ENCODE measurements at regions not wholly inside any gene's neighbourhood (a gene's known extent, or its start where the extent isn't known, plus 50 kb on each side); places are given as distances from the start of the nearest gene placed in this dataset.
A peak's percentile ranks its signal among the peaks of the same experiment; 100 is the strongest.

DNA sequence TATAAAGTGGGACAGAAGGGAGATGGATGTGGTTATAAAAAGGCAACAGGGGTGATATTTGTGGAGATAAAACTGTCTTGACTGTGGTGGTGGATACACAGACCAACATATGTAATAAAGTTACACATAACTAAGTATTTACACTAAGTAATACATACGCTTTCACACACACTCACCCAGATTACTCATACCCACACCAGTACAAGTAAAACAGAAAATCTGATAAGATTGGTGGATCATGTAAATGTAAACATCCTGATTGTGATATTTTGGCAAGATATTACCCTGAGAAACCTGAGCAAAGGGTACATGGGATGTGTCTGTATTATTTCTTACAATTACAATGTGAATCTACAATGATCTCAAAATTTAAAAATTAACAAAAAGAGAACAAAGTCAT, 53.3 kb upstream of the SLIT3 start:
- Histone ChIP-seq H3K27me3 (ENCODE audit: control insufficient read depth in 3 of 3, insufficient read depth in 3 of 3, low read depth in 1 of 3, low read length in 3 of 3) (no peaks in the 10 kb centered on the region), H2BK15ac (ENCODE audit: low read length) (no peak overlapping the region), H3K4me3 (ENCODE audit: low read length in 2 of 2) (no peak overlapping the region), H4K8ac (ENCODE audit: low read depth, low read length) (no peak overlapping the region), H3K79me1 (ENCODE audit: low read depth, low read length) (no peaks in the 10 kb centered on the region), H3K23ac (ENCODE audit: low read depth, low read length, poor library complexity) (no peak overlapping the region), H3K9ac (ENCODE audit: low read depth, low read length, poor library complexity) (no peak overlapping the region), H3K18ac (ENCODE audit: low read length) (no peak overlapping the region), H3K4ac (ENCODE audit: low read length) (no peak overlapping the region), H4K91ac (ENCODE audit: low read depth, low read length, poor library complexity) (no peak overlapping the region), H2AK5ac (ENCODE audit: low read depth, low read length) (no peak overlapping the region), H3K27ac (replicated peaks; ENCODE audit: low read length) (no peak overlapping the region), H2BK5ac (ENCODE audit: low read length) (no peak overlapping the region), H3K9me3 (replicated peaks in 1 of 2; ENCODE audit: control insufficient read depth in 2 of 2, insufficient read depth in 1 of 2, low read depth in 1 of 2, low read length in 2 of 2) (no peaks in the 10 kb centered on the region), H3K36me3 (replicated peaks in 1 of 2; ENCODE audit: control insufficient read depth in 2 of 2, insufficient read depth in 2 of 2, low read length in 2 of 2) (no peaks in the 10 kb centered on the region), H3K14ac (ENCODE audit: low read length) (no peak overlapping the region), H3K4me2 (ENCODE audit: insufficient read depth, low read length, poor library complexity, severe bottlenecking) (no peak overlapping the region), H2BK120ac (ENCODE audit: low read depth, low read length) (no peak overlapping the region), H2AFZ (ENCODE audit: low read length) (no peak overlapping the region), H2BK12ac (ENCODE audit: low read length) (no peak overlapping the region), H3K4me1 (ENCODE audit: control insufficient read depth in 2 of 2, insufficient read depth in 1 of 2, low read depth in 1 of 2, low read length in 2 of 2) (no peaks in the 10 kb centered on the region)
- DNase-seq (ENCODE audit: low spot score), result no peak
- WGBS, 2 donors (ENCODE audit: extremely low coverage in 2 of 2, insufficient read length in 2 of 2, insufficient replicate concordance in 1 of 2), result no CpG with 5 or more reads among the region's 1 CpG

DNA sequence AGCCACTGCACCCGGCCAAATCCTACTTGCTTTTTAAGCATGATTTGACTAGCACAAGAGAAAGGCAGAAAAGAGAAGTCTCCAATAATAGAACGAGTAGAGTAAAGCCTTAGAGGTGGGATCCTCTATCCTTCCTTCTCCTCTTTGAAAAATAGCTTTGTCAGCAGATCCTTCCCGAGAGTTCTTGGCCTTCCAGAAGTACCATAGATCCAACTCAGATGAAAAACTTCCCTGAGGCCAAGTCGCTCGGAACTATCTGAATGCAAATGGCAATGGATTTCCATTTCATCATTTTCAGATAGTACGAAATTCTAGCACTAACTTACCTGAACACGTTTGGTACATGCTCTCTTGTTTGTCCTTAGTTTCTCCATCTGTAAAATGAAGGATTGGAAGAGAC, 52.0 kb upstream of the SLIT3 start:
- H2BK15ac ChIP-seq (ENCODE audit: low read length), result no peak overlapping the region
- no peaks in the 10 kb centered on the region for H3K4me1 ChIP-seq (ENCODE audit: control insufficient read depth in 2 of 2, insufficient read depth in 1 of 2, low read depth in 1 of 2, low read length in 2 of 2)
- H3K4ac ChIP-seq (ENCODE audit: low read length), result no peak overlapping the region
- no peak overlapping the region for H3K14ac ChIP-seq (ENCODE audit: low read length)
- no CpG with 5 or more reads among the region's 7 CpGs for WGBS, 2 donors (ENCODE audit: extremely low coverage in 2 of 2, insufficient read length in 2 of 2, insufficient replicate concordance in 1 of 2)
- H2AK5ac ChIP-seq (ENCODE audit: low read depth, low read length), result no peak overlapping the region
- H3K4me2 ChIP-seq (ENCODE audit: insufficient read depth, low read length, poor library complexity, severe bottlenecking), result no peak overlapping the region
- H4K91ac ChIP-seq (ENCODE audit: low read depth, low read length, poor library complexity), result no peak overlapping the region
- H3K27me3 ChIP-seq (ENCODE audit: control insufficient read depth in 3 of 3, insufficient read depth in 3 of 3, low read depth in 1 of 3, low read length in 3 of 3), result no peaks in the 10 kb centered on the region
- no peaks in the 10 kb centered on the region for H3K79me1 ChIP-seq (ENCODE audit: low read depth, low read length)
- no peak overlapping the region for H2AFZ ChIP-seq (ENCODE audit: low read length)
- no peaks in the 10 kb centered on the region for H3K36me3 ChIP-seq (replicated peaks in 1 of 2; ENCODE audit: control insufficient read depth in 2 of 2, insufficient read depth in 2 of 2, low read length in 2 of 2)
- no peak overlapping the region for H3K27ac ChIP-seq (replicated peaks; ENCODE audit: low read length)
- no peak overlapping the region for H3K18ac ChIP-seq (ENCODE audit: low read length)
- no peak for DNase-seq (ENCODE audit: low spot score)
- H3K9me3 ChIP-seq (replicated peaks in 1 of 2; ENCODE audit: control insufficient read depth in 2 of 2, insufficient read depth in 1 of 2, low read depth in 1 of 2, low read length in 2 of 2), result no peaks in the 10 kb centered on the region
- no peak overlapping the region for H2BK12ac ChIP-seq (ENCODE audit: low read length)
- no peak overlapping the region for H3K23ac ChIP-seq (ENCODE audit: low read depth, low read length, poor library complexity)
- no peak overlapping the region for H3K9ac ChIP-seq (ENCODE audit: low read depth, low read length, poor library complexity)
- no peak overlapping the region for H2BK5ac ChIP-seq (ENCODE audit: low read length)
- no peak overlapping the region for H4K8ac ChIP-seq (ENCODE audit: low read depth, low read length)
- H3K4me3 ChIP-seq (ENCODE audit: low read length in 2 of 2), result no peak overlapping the region
- H2BK120ac ChIP-seq (ENCODE audit: low read depth, low read length), result no peak overlapping the region

GRCh38 chr5:169351721-169352120, 50.8 kb upstream of the SLIT3 start:
- no peaks in the 10 kb centered on the region for H3K27me3 ChIP-seq (ENCODE audit: control insufficient read depth in 3 of 3, insufficient read depth in 3 of 3, low read depth in 1 of 3, low read length in 3 of 3)
- H3K36me3 ChIP-seq (replicated peaks in 1 of 2; ENCODE audit: control insufficient read depth in 2 of 2, insufficient read depth in 2 of 2, low read length in 2 of 2), result no peaks in the 10 kb centered on the region
- no peaks in the 10 kb centered on the region for H3K4me1 ChIP-seq (ENCODE audit: control insufficient read depth in 2 of 2, insufficient read depth in 1 of 2, low read depth in 1 of 2, low read length in 2 of 2)
- H4K8ac ChIP-seq (ENCODE audit: low read depth, low read length), result no peak overlapping the region
- no CpG with 5 or more reads among the region's 3 CpGs for WGBS, 2 donors (ENCODE audit: extremely low coverage in 2 of 2, insufficient read length in 2 of 2, insufficient replicate concordance in 1 of 2)
- DNase-seq (ENCODE audit: low spot score), result no peak
- H2AFZ ChIP-seq (ENCODE audit: low read length), result no peak overlapping the region
- H3K23ac ChIP-seq (ENCODE audit: low read depth, low read length, poor library complexity), result no peak overlapping the region
- H3K9me3 ChIP-seq (replicated peaks in 1 of 2; ENCODE audit: control insufficient read depth in 2 of 2, insufficient read depth in 1 of 2, low read depth in 1 of 2, low read length in 2 of 2), result no peaks in the 10 kb centered on the region
- no peak overlapping the region for H3K18ac ChIP-seq (ENCODE audit: low read length)
- H2AK5ac ChIP-seq (ENCODE audit: low read depth, low read length), result no peak overlapping the region
- no peak overlapping the region for H2BK5ac ChIP-seq (ENCODE audit: low read length)
- H3K14ac ChIP-seq (ENCODE audit: low read length), result no peak overlapping the region
- H3K79me1 ChIP-seq (ENCODE audit: low read depth, low read length), result no peaks in the 10 kb centered on the region
- H4K91ac ChIP-seq (ENCODE audit: low read depth, low read length, poor library complexity), result no peak overlapping the region
- no peak overlapping the region for H3K4me3 ChIP-seq (ENCODE audit: low read length in 2 of 2)
- no peak overlapping the region for H3K4me2 ChIP-seq (ENCODE audit: insufficient read depth, low read length, poor library complexity, severe bottlenecking)
- no peak overlapping the region for H2BK120ac ChIP-seq (ENCODE audit: low read depth, low read length)
- no peak overlapping the region for H3K27ac ChIP-seq (replicated peaks; ENCODE audit: low read length)
- H2BK15ac ChIP-seq (ENCODE audit: low read length), result no peak overlapping the region
- H3K9ac ChIP-seq (ENCODE audit: low read depth, low read length, poor library complexity), result no peak overlapping the region
- no peak overlapping the region for H2BK12ac ChIP-seq (ENCODE audit: low read length)
- no peak overlapping the region for H3K4ac ChIP-seq (ENCODE audit: low read length)

DNA sequence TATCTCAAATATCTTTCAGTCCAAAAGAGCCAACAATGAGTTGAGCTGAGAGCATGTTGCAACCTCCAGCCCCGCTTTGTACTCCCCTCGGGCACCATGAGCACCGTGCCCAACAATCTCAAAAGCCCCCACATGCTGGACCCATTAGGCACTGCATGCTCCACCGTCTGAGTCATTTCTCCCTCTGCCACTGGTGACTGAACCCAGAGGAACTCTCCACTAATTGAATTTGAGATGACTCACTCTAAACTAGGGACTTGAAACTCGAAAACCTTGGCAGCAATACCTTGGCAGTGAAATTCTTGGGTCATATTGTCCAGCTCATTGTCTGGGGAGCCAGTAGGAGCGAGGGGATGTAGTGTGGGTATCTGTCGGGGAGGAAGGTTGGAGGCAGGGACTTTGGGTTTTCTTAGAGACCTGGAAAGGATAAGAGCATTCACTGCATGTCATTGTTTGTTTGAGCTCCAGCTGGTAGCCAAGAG, 49.9 kb upstream of the SLIT3 start:
- H3K9ac ChIP-seq (ENCODE audit: low read depth, low read length, poor library complexity), result no peak overlapping the region
- no peak overlapping the region for H2BK15ac ChIP-seq (ENCODE audit: low read length)
- no peak overlapping the region for H2BK5ac ChIP-seq (ENCODE audit: low read length)
- no peak overlapping the region for H3K27ac ChIP-seq (replicated peaks; ENCODE audit: low read length)
- H3K14ac ChIP-seq (ENCODE audit: low read length), result no peak overlapping the region
- no peaks in the 10 kb centered on the region for H3K9me3 ChIP-seq (replicated peaks in 1 of 2; ENCODE audit: control insufficient read depth in 2 of 2, insufficient read depth in 1 of 2, low read depth in 1 of 2, low read length in 2 of 2)
- no peak overlapping the region for H4K8ac ChIP-seq (ENCODE audit: low read depth, low read length)
- DNase-seq (ENCODE audit: low spot score), result no peak
- H2AFZ ChIP-seq (ENCODE audit: low read length), result no peak overlapping the region
- no peak overlapping the region for H3K4ac ChIP-seq (ENCODE audit: low read length)
- no peaks in the 10 kb centered on the region for H3K79me1 ChIP-seq (ENCODE audit: low read depth, low read length)
- H3K4me1 ChIP-seq (ENCODE audit: control insufficient read depth in 2 of 2, insufficient read depth in 1 of 2, low read depth in 1 of 2, low read length in 2 of 2), result no peaks in the 10 kb centered on the region
- H2BK120ac ChIP-seq (ENCODE audit: low read depth, low read length), result peak overlapping the region; percentile 9
- WGBS, 2 donors (ENCODE audit: extremely low coverage in 2 of 2, insufficient read length in 2 of 2, insufficient replicate concordance in 1 of 2), result no CpG with 5 or more reads among the region's 7 CpGs
- no peak overlapping the region for H2BK12ac ChIP-seq (ENCODE audit: low read length)
- no peak overlapping the region for H3K23ac ChIP-seq (ENCODE audit: low read depth, low read length, poor library complexity)
- H3K36me3 ChIP-seq (replicated peaks in 1 of 2; ENCODE audit: control insufficient read depth in 2 of 2, insufficient read depth in 2 of 2, low read length in 2 of 2), result no peaks in the 10 kb centered on the region
- no peak overlapping the region for H3K4me3 ChIP-seq (ENCODE audit: low read length in 2 of 2)
- H3K27me3 ChIP-seq (ENCODE audit: control insufficient read depth in 3 of 3, insufficient read depth in 3 of 3, low read depth in 1 of 3, low read length in 3 of 3), result no peaks in the 10 kb centered on the region
- H4K91ac ChIP-seq (ENCODE audit: low read depth, low read length, poor library complexity), result no peak overlapping the region
- no peak overlapping the region for H3K4me2 ChIP-seq (ENCODE audit: insufficient read depth, low read length, poor library complexity, severe bottlenecking)
- no peak overlapping the region for H2AK5ac ChIP-seq (ENCODE audit: low read depth, low read length)
- H3K18ac ChIP-seq (ENCODE audit: low read length), result no peak overlapping the region

All from neuronal stem cell (in vitro differentiated cells).